ENCODE measurements at regions not wholly inside any gene's neighbourhood (a gene's known extent, or its start where the extent isn't known, plus 50 kb on each side); places are given as distances from the start of the nearest gene placed in this dataset.

- no peak for TF ChIP-seq YY1 (IDR thresholded peaks at IDR 0.05; ENCODE audit: insufficient read depth, insufficient read length)
- TF ChIP-seq ZNF274 (IDR thresholded peaks at IDR 0.05; ENCODE audit: low read depth, low read length), result no peak
- TF ChIP-seq SUZ12 (IDR thresholded peaks at IDR 0.05; ENCODE audit: extremely low read depth, insufficient read depth, insufficient read length), result no peak
These were observed 215.0 kb upstream of the THBS1 start for GRCh38 chr15:39365873-39366272.
